Hepatocyte (in vitro differentiated cells): ENCODE measurements at regions not wholly inside any gene's neighbourhood (a gene's known extent, or its start where the extent isn't known, plus 50 kb on each side); places are given as distances from the start of the nearest gene placed in this dataset.

Experiments used
- EZH2phosphoT487 ChIP-seq: fragments of 200-600 bp; sonication (generic); IDR thresholded peaks from one replicate; pipeline ENCODE4 v1.6.1; 2018; ENCODE audit warnings: antibody characterized with exemption, mild to moderate bottlenecking, low read depth, moderate library complexity; ENCODE audit not compliant: unreplicated experiment, severe bottlenecking
- TF ChIP-seq, protein P1 (sequence below): fragments of 200-600 bp; sonication (generic); IDR thresholded peaks from 2 replicates; pipeline ENCODE4 v1.5.1; 2016; ENCODE audit warnings: antibody characterized with exemption, mild to moderate bottlenecking; ENCODE audit not compliant: poor library complexity

DNA sequence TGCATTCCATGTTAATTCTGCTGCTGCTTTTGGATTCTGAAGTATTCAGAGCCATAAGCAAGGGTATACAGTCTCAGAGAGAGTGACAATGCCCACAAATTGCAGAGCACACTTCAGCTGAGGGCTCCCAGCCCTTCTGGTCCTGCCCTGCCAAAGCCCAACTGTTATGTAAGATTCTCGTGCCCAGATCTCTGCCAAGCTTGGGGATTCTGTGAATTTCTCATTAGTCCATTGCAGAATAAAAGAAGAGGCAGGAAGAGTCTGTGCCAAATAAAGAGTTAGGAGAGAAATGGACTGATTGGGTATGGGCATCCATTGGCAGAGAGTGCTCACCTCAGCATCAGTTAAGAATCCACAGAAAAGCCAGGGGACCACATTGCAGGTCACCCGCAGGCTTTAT, 112.0 kb upstream of the PNPT1 start:
- TF ChIP-seq, protein P1, sequence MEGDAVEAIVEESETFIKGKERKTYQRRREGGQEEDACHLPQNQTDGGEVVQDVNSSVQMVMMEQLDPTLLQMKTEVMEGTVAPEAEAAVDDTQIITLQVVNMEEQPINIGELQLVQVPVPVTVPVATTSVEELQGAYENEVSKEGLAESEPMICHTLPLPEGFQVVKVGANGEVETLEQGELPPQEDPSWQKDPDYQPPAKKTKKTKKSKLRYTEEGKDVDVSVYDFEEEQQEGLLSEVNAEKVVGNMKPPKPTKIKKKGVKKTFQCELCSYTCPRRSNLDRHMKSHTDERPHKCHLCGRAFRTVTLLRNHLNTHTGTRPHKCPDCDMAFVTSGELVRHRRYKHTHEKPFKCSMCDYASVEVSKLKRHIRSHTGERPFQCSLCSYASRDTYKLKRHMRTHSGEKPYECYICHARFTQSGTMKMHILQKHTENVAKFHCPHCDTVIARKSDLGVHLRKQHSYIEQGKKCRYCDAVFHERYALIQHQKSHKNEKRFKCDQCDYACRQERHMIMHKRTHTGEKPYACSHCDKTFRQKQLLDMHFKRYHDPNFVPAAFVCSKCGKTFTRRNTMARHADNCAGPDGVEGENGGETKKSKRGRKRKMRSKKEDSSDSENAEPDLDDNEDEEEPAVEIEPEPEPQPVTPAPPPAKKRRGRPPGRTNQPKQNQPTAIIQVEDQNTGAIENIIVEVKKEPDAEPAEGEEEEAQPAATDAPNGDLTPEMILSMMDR: no peak
- no peak for TF ChIP-seq EZH2phosphoT487
